Dermis blood vessel endothelial cell (primary cell): ENCODE measurements at regions not wholly inside any gene's neighbourhood (a gene's known extent, or its start where the extent isn't known, plus 50 kb on each side); places are given as distances from the start of the nearest gene placed in this dataset.

ENCODE experiments used
- DNase-seq: peaks from one replicate; pipeline ENCODE4 v3.0.0; 2010

GRCh38 chr2:236938126-236938525 lies 147.6 kb upstream of the COPS8 start:
- DNase-seq: no peak

- no peak for DNase-seq
Measured at GRCh38 chr2:236939271-236939670, 146.4 kb upstream of the COPS8 start.

GRCh38 chr2:236939721-236940231 lies 145.9 kb upstream of the COPS8 start:
- DNase-seq: peak; percentile 59

GRCh38 chr2:236940497-236940896 lies 145.2 kb upstream of the COPS8 start:
- DNase-seq: no peak

- no peak for DNase-seq
Measured at GRCh38 chr2:236940916-236941520, 144.7 kb upstream of the COPS8 start.

GRCh38 chr2:236941551-236941950 lies 144.1 kb upstream of the COPS8 start:
- no peak for DNase-seq

GRCh38 chr2:236942554-236942953 lies 143.1 kb upstream of the COPS8 start:
- no peak for DNase-seq

GRCh38 chr2:236943068-236943467 lies 142.6 kb upstream of the COPS8 start:
- no peak for DNase-seq

- no peak for DNase-seq
Measured at GRCh38 chr2:236943841-236944513, 141.7 kb upstream of the COPS8 start.

- DNase-seq: no peak
Measured at GRCh38 chr2:236944561-236944960, 141.1 kb upstream of the COPS8 start.

- no peak for DNase-seq
Measured at GRCh38 chr2:236945431-236946016, 140.2 kb upstream of the COPS8 start.

- peak; percentile 92 for DNase-seq
Measured at GRCh38 chr2:236946871-236947270, 138.8 kb upstream of the COPS8 start.

- DNase-seq: no peak
Measured at GRCh38 chr2:236947294-236947693, 138.4 kb upstream of the COPS8 start.

- DNase-seq: no peak
Measured at GRCh38 chr2:236947896-236948295, 137.8 kb upstream of the COPS8 start.

GRCh38 chr2:236949089-236949905 lies 136.4 kb upstream of the COPS8 start:
- no peak for DNase-seq

- DNase-seq: no peak
Measured at GRCh38 chr2:236951830-236952475, 133.7 kb upstream of the COPS8 start.

- no peak for DNase-seq
Measured at GRCh38 chr2:236954641-236955040, 131.0 kb upstream of the COPS8 start.

- no peak for DNase-seq
Measured at GRCh38 chr2:236955521-236956030, 130.1 kb upstream of the COPS8 start.

- DNase-seq: no peak
Measured at GRCh38 chr2:236956031-236956618, 129.6 kb upstream of the COPS8 start.

GRCh38 chr2:236956641-236957040 lies 129.0 kb upstream of the COPS8 start:
- no peak for DNase-seq

GRCh38 chr2:236959036-236959435 lies 126.7 kb upstream of the COPS8 start:
- no peak for DNase-seq

GRCh38 chr2:236959876-236960275 lies 125.8 kb upstream of the COPS8 start:
- no peak for DNase-seq
